NCI-H1092 treated with DMSO at 0.1 percent for 48 hours (cell line): ENCODE measurements at regions not wholly inside any gene's neighbourhood (a gene's known extent, or its start where the extent isn't known, plus 50 kb on each side); places are given as distances from the start of the nearest gene placed in this dataset.

Source experiments
- DNase-seq: peaks from one replicate; lab custom pipeline; 2025; lab: John Stamatoyannopoulos, UW

DNA sequence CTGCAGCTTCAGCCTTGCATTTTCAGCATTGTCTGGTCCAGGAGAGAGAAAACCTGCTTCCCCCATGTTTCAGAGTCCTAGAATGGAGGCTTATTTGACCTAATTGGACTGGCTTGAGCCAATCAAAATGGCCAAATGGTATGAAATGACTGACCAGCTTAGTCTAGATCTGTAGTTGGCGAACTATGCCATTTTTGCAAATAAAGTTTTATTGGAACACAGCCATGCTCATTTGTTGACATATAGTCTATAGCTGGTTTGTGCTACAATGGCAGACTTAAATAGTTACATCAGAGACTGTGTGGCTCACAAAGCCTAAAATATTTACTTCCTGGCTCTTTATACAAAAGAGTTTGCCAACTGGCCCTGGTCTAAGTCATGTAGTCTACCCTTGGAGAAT is 180.8 kb downstream of the HS3ST3B1 start:
- no peak for DNase-seq

GRCh38 chr17:14474591-14474990 is 173.7 kb downstream of the HS3ST3B1 start:
- no peak for DNase-seq

GRCh38 chr17:14471052-14471451 is 170.2 kb downstream of the HS3ST3B1 start:
- no peak for DNase-seq

GRCh38 chr17:14470417-14470816 is 169.5 kb downstream of the HS3ST3B1 start:
- DNase-seq, result no peak

DNA sequence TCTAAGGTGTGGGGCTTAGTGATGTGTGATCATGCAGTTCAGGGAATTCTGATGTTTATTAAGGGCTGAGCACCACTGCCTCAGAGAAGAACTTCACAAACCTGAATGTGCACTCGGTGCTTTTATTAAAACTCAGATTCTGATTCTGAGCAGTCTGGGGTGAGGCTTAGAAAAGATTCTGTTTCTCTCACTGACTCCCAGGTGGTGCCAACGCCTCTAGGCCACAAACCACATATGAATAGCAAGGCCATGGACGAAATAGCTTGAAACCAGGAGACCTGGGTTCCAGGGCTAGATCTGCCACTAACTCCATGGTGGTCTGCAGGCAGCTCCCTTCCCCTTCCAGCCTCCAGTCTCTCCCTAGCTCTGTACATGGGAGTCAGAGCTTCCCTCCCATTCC is 169.1 kb downstream of the HS3ST3B1 start:
- no peak for DNase-seq

DNA sequence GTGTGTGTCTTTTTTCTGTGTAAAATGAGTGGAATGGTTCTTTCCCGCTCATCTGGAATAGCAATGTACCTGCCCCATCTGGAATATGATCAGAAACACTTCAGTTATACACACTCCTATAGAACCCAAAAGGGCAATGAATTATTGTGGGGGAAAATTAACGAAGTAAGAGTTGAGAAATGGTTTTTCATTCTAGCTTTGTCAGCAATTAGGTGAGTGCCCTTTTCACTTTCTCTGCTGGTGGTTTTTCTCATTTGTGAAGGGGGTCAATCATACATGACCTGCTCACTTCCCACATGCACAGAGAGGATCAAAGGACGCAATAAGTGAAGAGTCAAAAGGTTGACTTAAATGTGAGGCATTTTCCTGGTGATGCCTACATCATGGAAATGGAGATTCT is 168.0 kb downstream of the HS3ST3B1 start:
- DNase-seq, result no peak

DNA sequence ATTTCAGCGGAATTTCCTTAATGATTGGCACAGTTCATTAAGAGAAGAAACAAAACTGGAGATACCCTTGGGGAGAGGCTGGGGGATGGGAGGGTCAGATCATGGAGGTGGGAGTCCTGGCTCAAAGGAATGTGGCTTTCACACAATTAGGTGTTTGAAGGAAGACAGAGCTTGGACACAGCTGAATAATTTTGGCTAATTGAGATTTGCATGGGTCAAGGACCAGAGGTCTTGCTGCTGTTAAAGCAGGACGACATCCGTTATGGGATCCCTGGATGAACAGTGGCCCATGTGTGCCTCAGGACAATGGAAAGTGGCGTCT is 160.3 kb downstream of the HS3ST3B1 start:
- no peak for DNase-seq

GRCh38 chr17:14460516-14461226 is 159.8 kb downstream of the HS3ST3B1 start:
- DNase-seq, result no peak

GRCh38 chr17:14459955-14460354 is 159.1 kb downstream of the HS3ST3B1 start:
- DNase-seq, result no peak

DNA sequence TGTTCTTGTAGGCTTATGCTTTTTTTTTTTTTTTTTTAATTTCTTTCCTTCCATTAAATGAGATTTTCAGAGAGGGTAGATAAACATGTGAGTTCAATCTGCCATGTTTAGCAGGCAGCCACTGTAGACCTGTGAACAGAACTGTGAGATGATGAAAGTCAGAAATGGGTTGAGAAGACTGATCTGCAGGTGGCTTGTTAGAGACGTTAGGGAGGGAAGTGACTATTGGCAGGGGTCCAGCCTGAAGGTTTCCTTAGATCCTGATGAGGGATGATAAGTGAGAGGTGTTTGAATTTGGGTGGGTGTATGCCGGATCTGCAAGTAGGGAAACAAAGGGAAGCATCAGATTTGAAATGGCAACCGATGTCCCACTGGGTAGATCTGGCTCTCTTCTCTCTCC is 157.8 kb downstream of the HS3ST3B1 start:
- no peak for DNase-seq

GRCh38 chr17:14454746-14455145 is 153.9 kb downstream of the HS3ST3B1 start:
- no peak for DNase-seq

DNA sequence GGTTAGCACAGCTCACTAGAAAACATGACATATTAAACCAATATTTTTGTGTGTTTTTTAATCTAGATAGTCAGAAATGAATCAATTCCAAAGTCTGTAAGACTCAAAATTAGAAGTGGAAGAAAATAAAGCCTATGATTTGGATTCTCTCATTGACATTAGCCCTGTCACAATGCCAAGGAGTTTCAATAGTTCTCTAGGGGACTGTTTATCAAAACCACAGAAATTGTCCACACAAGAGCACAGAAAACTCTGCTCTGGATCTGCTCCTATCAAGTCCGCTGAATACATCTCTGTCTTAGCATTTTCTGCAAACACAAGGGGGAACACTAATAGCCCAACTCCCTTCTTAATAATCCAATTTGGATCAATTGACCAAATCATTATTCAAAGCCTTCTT is 152.0 kb downstream of the HS3ST3B1 start:
- no peak for DNase-seq

GRCh38 chr17:14451729-14452191 is 150.9 kb downstream of the HS3ST3B1 start:
- no peak for DNase-seq

- DNase-seq, result no peak
Observed at GRCh38 chr17:14448818-14449217, 147.9 kb downstream of the HS3ST3B1 start.

GRCh38 chr17:14446825-14447224 is 145.9 kb downstream of the HS3ST3B1 start:
- DNase-seq, result no peak

GRCh38 chr17:14444915-14445314 is 144.0 kb downstream of the HS3ST3B1 start:
- DNase-seq, result no peak

GRCh38 chr17:14442798-14443528 is 142.1 kb downstream of the HS3ST3B1 start:
- DNase-seq, result no peak

- DNase-seq, result no peak
Observed at GRCh38 chr17:14437176-14437575, 136.3 kb downstream of the HS3ST3B1 start.

GRCh38 chr17:14436266-14436665 is 135.4 kb downstream of the HS3ST3B1 start:
- DNase-seq, result no peak

DNA sequence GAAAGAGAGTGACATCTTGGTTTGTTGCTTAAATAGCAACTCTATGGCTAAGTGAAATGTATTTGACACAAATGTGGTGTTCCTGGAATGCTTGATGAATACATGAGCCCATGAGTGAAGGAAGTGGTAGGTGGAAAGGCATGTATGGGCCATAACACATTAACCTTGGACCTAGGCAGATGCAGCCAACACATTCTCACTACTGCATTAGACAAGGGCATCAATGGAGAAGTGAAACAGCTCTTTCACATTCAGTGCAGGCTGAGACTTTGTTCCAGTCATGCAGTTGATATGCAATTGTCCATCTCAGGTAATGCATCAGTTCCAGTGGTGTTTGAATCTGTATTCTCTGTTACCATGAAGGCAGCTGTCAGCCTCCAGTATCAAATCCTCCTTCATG is 133.6 kb downstream of the HS3ST3B1 start:
- no peak for DNase-seq

- DNase-seq, result no peak
Observed at GRCh38 chr17:14432079-14432478, 131.2 kb downstream of the HS3ST3B1 start.

DNA sequence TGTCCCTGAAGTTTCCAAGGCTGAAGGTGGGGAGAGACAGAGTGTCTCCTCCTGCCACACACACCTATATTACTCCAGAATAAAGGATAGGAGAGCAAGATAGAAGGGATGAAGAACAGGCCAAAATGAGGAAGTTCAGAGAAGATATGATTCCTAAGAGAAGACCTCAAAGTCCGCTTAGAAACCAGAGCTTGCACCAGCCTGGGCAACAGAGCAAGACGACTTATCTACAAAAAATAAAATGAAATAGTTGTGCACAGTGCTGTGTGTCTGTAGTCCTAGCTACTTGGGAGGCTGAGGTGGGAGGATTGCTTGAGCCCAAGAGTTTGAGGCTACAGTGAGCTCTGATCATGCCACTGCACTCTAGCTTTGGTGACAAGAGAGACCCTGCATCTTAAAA is 128.2 kb downstream of the HS3ST3B1 start:
- DNase-seq, result no peak

GRCh38 chr17:14428648-14429029 is 127.8 kb downstream of the HS3ST3B1 start:
- DNase-seq, result no peak
